HCT116 (cell line): ENCODE measurements at regions not wholly inside any gene's neighbourhood (a gene's known extent, or its start where the extent isn't known, plus 50 kb on each side); places are given as distances from the start of the nearest gene placed in this dataset.

Experiments used
- ATAC-seq: fragments of 200-7000 bp; cut with Tn5 transposase; 2 replicates; pipeline ENCODE4 v1.9.1; 2020; ENCODE audit warnings: mild to moderate bottlenecking, moderate library complexity
- BruUV-seq: library from RNA; stranded (reverse); fragments of 400-500 nt; replicated peaks from 2 replicates; lab custom pipeline; 2021; lab: Mats Ljungman, UMichigan
- CTCF ChIA-PET: fragments of 300-600 bp; sonication (Branson Sonifier 250); formaldehyde crosslinking; loops from one replicate; lab custom pipeline; 2021; ENCODE audit warnings: antibody characterized with exemption; lab: Charles Lee
- POLR2A ChIA-PET: fragments of 300-600, 350-600 bp; sonication (Branson Sonifier 250); formaldehyde crosslinking; loops from one replicate; lab custom pipeline; 2021; ENCODE audit warnings: antibody characterized with exemption; lab: Charles Lee
- RAD21 ChIA-PET, 2 experiments: fragments of 300-600 bp; sonication (Branson Sonifier 250); formaldehyde crosslinking; loops; one replicate each; lab custom pipeline; 2023; ENCODE audit warnings: low total read pairs in 2 of 2; ENCODE audit not compliant: uncharacterized antibody in 2 of 2, unreplicated experiment in 2 of 2, low non-redundant PET in 1 of 2; lab: Charles Lee
- DNase-seq: peaks from one replicate; pipeline ENCODE4 v3.0.0-alpha.2; 2010; ENCODE audit warnings: low read depth, low spot score
- H2AFZ ChIP-seq: fragments of 200-600 bp; shearing (Covaris generic), sonication (generic); 2 replicates; pipeline ENCODE4 v1.6.1; 2017; ENCODE audit warnings: low read depth, mixed run types, mixed read lengths, antibody characterized with exemption, low read length; ENCODE audit not compliant: poor library complexity, severe bottlenecking
- H3K27ac ChIP-seq: 2 replicates; pipeline ENCODE4 v1.5.1; 2012; ENCODE audit warnings: low read depth, low read length
- H3K27me3 ChIP-seq: fragments of 200-600 bp; sonication (generic); 2 replicates; pipeline ENCODE4 v1.6.1; 2016; ENCODE audit warnings: mixed run types, low read length, mixed read lengths; ENCODE audit not compliant: insufficient read depth
- H3K36me3 ChIP-seq, 2 experiments: fragments of 200-500 bp in 1 of 2; fragments of 200-600 bp in 1 of 2; sonication (Bioruptor generic) in 1 of 2; sonication (generic) in 1 of 2; 2 replicates each; pipeline versions ENCODE4 v1.5.1 to v1.6.1; 2014 to 2016; ENCODE audit warnings: low read length in 2 of 2, inconsistent platforms in 1 of 2, mixed read lengths in 1 of 2, mixed run types in 1 of 2; ENCODE audit not compliant: insufficient read depth in 2 of 2, control insufficient read depth in 1 of 2
- H3K4me1 ChIP-seq, 2 experiments: fragments of 200-600 bp in 1 of 2; sonication (generic) in 1 of 2; 2 replicates each; pipeline versions ENCODE4 v1.5.1 to v1.6.1; 2012 to 2017; ENCODE audit warnings: low read length in 2 of 2, inconsistent platforms in 1 of 2, mild to moderate bottlenecking in 1 of 2, mixed read lengths in 1 of 2, mixed run types in 1 of 2, moderate library complexity in 1 of 2; ENCODE audit not compliant: insufficient read depth in 2 of 2, control insufficient read depth in 1 of 2
- H3K4me2 ChIP-seq: fragments of 200-600 bp; sonication (generic); 2 replicates; pipeline ENCODE4 v1.6.1; 2017; ENCODE audit warnings: mixed run types, low read length, mixed read lengths
- H3K4me3 ChIP-seq, 2 experiments: fragments of 200-600 bp in 1 of 2; sonication (generic) in 1 of 2; replicated peaks in 1 of 2; 2 replicates each; pipeline ENCODE4 v1.5.1; 2011 to 2016; ENCODE audit warnings: low read length in 2 of 2, control low read depth in 1 of 2, low read depth in 1 of 2, mild to moderate bottlenecking in 1 of 2, mixed read lengths in 1 of 2, mixed run types in 1 of 2
- H3K79me2 ChIP-seq: fragments of 200-600 bp; sonication (generic); 2 replicates; pipeline ENCODE4 v1.6.1; 2017; ENCODE audit warnings: mild to moderate bottlenecking, mixed run types, low read length, moderate library complexity, mixed read lengths; ENCODE audit not compliant: insufficient read depth
- H3K9ac ChIP-seq: fragments of 200-600 bp; sonication (generic); 2 replicates; pipeline ENCODE4 v1.6.1; 2016; ENCODE audit warnings: low read length, mixed read lengths
- H3K9me2 ChIP-seq: fragments of 200-600 bp; sonication (generic), shearing (Covaris generic); 2 replicates; pipeline ENCODE4 v1.6.1; 2017; ENCODE audit warnings: mixed run types, mild to moderate bottlenecking, moderate library complexity; ENCODE audit not compliant: insufficient read depth
- H3K9me3 ChIP-seq, 2 experiments: fragments of 200-500 bp in 1 of 2; fragments of 200-600 bp in 1 of 2; sonication (Bioruptor generic) in 1 of 2; sonication (generic) in 1 of 2; 2 replicates each; pipeline ENCODE4 v1.6.1; 2014 to 2017; ENCODE audit warnings: low read length in 2 of 2, mixed read lengths in 2 of 2, inconsistent platforms in 1 of 2, low read depth in 1 of 2, mild to moderate bottlenecking in 1 of 2, mixed run types in 1 of 2, moderate library complexity in 1 of 2; ENCODE audit not compliant: control insufficient read depth in 1 of 2, insufficient read depth in 1 of 2
- H4K20me1 ChIP-seq: fragments of 200-600 bp; sonication (generic), shearing (Covaris generic); 2 replicates; pipeline ENCODE4 v1.6.1; 2017; ENCODE audit warnings: mixed run types, mild to moderate bottlenecking, moderate library complexity; ENCODE audit not compliant: insufficient read depth
- CBX3 ChIP-seq: IDR thresholded peaks from 2 replicates; pipeline ENCODE4 v1.6.1; 2012; ENCODE audit warnings: low read depth
- CEBPB ChIP-seq: IDR thresholded peaks from 2 replicates; pipeline ENCODE4 v1.6.1; 2012; ENCODE audit warnings: low read depth
- ELF1 ChIP-seq: IDR thresholded peaks from 2 replicates; pipeline ENCODE4 v1.6.1; 2012; ENCODE audit warnings: low read depth, borderline replicate concordance
- EZH2 ChIP-seq: fragments of 200-600 bp; sonication (generic); IDR thresholded peaks from 2 replicates; pipeline ENCODE4 v1.6.1; 2017; ENCODE audit warnings: antibody characterized with exemption, mixed run types
- FOSL1 ChIP-seq: IDR thresholded peaks from 2 replicates; pipeline ENCODE4 v1.6.1; 2012; ENCODE audit warnings: low read depth
- POLR2A ChIP-seq: IDR thresholded peaks from 2 replicates; pipeline ENCODE4 v1.7.0; 2011; ENCODE audit warnings: borderline replicate concordance; ENCODE audit not compliant: insufficient read depth, insufficient read length; ENCODE audit errors: extremely low read depth
- POLR2AphosphoS5 ChIP-seq: IDR thresholded peaks from 2 replicates; pipeline ENCODE4 v1.6.1; 2011; ENCODE audit warnings: mild to moderate bottlenecking, low read depth, low read length, moderate library complexity
- RAD21 ChIP-seq: IDR thresholded peaks from 2 replicates; pipeline ENCODE4 v1.6.1; 2012; ENCODE audit warnings: low read depth, mild to moderate bottlenecking
- REST ChIP-seq: IDR thresholded peaks from 2 replicates; pipeline ENCODE4 v1.6.1; 2012; ENCODE audit warnings: low read depth
- SIN3A ChIP-seq: IDR thresholded peaks from 2 replicates; pipeline ENCODE4 v1.6.1; 2012; ENCODE audit warnings: low read depth
- SP1 ChIP-seq: IDR thresholded peaks from 2 replicates; pipeline ENCODE4 v1.6.1; 2012; ENCODE audit warnings: low read depth
- SRF ChIP-seq: IDR thresholded peaks from 2 replicates; pipeline ENCODE4 v1.6.1; 2012; ENCODE audit warnings: low read depth
- TCF7L2 ChIP-seq: IDR thresholded peaks from 2 replicates; pipeline ENCODE4 v1.7.0; 2011; ENCODE audit warnings: borderline replicate concordance, inconsistent platforms; ENCODE audit not compliant: insufficient read depth, insufficient read length; ENCODE audit errors: extremely low read depth
- ZBTB33 ChIP-seq: IDR thresholded peaks from 2 replicates; pipeline ENCODE4 v1.6.1; 2011; ENCODE audit warnings: mild to moderate bottlenecking, low read length, moderate library complexity; ENCODE audit not compliant: insufficient replicate concordance; ENCODE audit errors: extremely low read depth
- ZFX ChIP-seq: fragments of 450-650 bp; IDR thresholded peaks from 2 replicates; pipeline ENCODE4 v1.6.1; 2017
- ZNF274 ChIP-seq: fragments of 200-500 bp; sonication (Bioruptor generic); IDR thresholded peaks from 2 replicates; pipeline ENCODE4 v1.6.1; 2014; ENCODE audit warnings: mild to moderate bottlenecking, low read depth, low read length, inconsistent platforms
- intact Hi-C: fragments of 100-400 bp; cut with micrococcal nuclease; formaldehyde crosslinking; loops from 2 replicates; pipeline ENCODE4 v1.10.0; 2022

GRCh38 chr1:72845981-72846380, 563.6 kb upstream of the NEGR1 start:
- H3K9me2 ChIP-seq: no peaks in the 10 kb centered on the region
- H3K9ac ChIP-seq: no peak overlapping the region
- no peak for TF ChIP-seq CEBPB
- TF ChIP-seq ELF1: no peak
- TF ChIP-seq ZNF274: no peak
- TF ChIP-seq EZH2: no peak
- TF ChIP-seq RAD21: no peak
- no peak for TF ChIP-seq ZBTB33
- TF ChIP-seq FOSL1: no peak
- no peak for TF ChIP-seq SRF
- TF ChIP-seq TCF7L2: no peak
- TF ChIP-seq POLR2AphosphoS5: no peak
- TF ChIP-seq SIN3A: no peak
- TF ChIP-seq SP1: no peak
- no peak for TF ChIP-seq REST
- no peak for TF ChIP-seq CBX3
- no peak for TF ChIP-seq ZFX
- TF ChIP-seq POLR2A: no peak
- no peaks in the 10 kb centered on the region for H3K27me3 ChIP-seq
- no peak overlapping the region for H3K27ac ChIP-seq
- H3K4me3 ChIP-seq: no peak overlapping the region
- DNase-seq: no peak
- H3K9me3 ChIP-seq: peaks cover 7 to 11% of the 10 kb centered on the region in 2 experiments; a peak in 2 of 4 replicates
- ChIA-PET CTCF (no interaction called here), POLR2A (no interaction called here), RAD21 (no interaction called here)
- no peaks in the 10 kb centered on the region for H4K20me1 ChIP-seq
- H3K79me2 ChIP-seq: no peaks in the 10 kb centered on the region
- no peak overlapping the region for H2AFZ ChIP-seq
- H3K4me2 ChIP-seq: no peak overlapping the region
- ATAC-seq: no peak
- intact Hi-C loops: no loop called here
- no peaks in the 10 kb centered on the region for H3K4me1 ChIP-seq
- BruUV-seq: no TSS peak
- no peaks in the 10 kb centered on the region for H3K36me3 ChIP-seq
